IPS-NIHi7 (cell line): ENCODE measurements at regions not wholly inside any gene's neighbourhood (a gene's known extent, or its start where the extent isn't known, plus 50 kb on each side); places are given as distances from the start of the nearest gene placed in this dataset.
"Not testable (repeated sequence)": the region's sequence is repeated elsewhere in the genome, so short reads cannot be mapped to it uniquely, and the experiment has no call there.

Source experiments
- DNase-seq: peaks from one replicate; pipeline ENCODE4 v3.0.0; 2012; ENCODE audit warnings: mixed read lengths; ENCODE audit errors: extremely low spot score

- no peak for DNase-seq
Observed at GRCh38 chr4:42284030-42284429, 113.3 kb upstream of the SHISA3 start.

DNA sequence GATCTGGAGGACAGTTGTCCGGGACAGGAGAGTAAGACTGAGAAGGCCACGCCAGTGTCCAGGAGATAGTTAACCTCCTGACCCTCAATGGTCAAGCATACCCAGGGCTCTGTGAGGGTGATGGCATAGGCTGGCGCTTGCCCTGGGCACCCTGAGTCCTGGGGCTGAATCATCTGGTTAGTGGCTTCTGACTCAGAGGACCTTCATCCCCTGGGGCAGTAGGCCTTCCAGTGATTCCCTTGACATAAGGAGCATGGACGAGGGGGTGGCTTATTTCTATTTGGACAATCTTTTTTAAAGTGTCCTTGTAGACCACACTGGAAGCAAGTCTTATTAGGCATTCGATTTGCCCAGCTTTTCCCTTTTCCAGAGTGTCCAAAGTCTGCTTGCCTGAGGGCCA lies 108.4 kb upstream of the SHISA3 start:
- DNase-seq: not testable (repeated sequence)

- not testable (repeated sequence) for DNase-seq
Observed at GRCh38 chr4:42292192-42292591, 105.1 kb upstream of the SHISA3 start.

DNA sequence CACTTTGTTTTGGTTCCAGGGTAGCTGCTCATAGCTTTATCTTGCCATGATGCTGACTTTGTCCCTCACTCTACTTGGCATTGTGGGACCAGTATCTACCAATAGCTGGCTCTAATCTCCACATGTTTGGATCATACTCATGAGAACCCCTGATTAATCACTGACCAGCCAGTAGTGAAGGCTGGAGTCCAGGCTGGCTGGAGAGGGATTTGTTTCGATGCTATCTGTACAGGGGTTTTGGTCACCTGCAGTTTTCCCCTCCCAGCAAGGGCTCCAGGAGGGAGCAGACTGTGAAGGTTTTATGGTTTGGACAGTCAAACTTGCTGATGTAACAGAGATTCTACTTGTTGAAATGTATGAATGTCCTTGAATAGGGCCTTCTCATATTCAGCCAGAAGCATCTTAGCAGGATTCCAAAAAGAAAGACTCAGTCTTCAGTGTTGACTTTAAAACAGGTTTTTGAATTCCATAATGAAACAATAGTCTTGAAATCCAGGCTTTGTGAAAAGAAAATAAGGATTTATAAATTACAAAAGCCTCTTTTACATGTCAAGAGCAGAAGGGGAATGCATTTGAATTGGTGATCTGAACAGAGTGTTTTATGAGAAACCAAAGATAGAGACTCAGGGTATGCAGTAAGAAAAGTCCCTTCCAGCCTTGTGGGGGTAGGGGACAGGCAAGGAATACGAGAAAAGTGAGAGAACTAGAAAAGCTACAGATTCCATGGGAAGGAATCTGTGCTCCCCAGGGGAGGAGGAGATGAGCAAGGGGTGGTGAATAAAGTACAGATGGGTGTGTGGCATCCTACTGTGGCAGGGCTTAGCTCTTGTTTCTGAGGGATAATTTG lies 103.1 kb upstream of the SHISA3 start:
- no peak for DNase-seq

GRCh38 chr4:42296196-42296595 lies 101.1 kb upstream of the SHISA3 start:
- no peak for DNase-seq

DNA sequence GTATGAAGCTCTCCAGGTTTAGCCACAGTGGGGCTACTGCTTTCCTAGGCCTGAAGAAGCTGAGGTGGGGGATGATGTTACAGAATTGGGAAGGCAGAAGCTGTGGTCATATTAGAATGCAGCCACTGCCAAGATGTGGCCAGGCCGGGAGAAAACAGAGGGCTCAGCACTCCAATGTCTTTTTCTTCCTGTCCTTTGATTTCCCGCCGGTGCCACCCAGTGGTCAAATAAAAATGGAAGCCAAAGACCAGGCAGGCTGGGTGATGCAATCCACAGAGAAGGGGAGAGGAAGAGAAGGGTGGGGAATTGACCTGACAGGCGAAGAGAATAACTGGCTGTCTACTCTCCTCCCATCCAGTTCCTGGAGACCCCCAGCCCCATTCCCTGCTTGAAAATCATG lies 94.9 kb upstream of the SHISA3 start:
- peak; percentile 73 for DNase-seq

DNA sequence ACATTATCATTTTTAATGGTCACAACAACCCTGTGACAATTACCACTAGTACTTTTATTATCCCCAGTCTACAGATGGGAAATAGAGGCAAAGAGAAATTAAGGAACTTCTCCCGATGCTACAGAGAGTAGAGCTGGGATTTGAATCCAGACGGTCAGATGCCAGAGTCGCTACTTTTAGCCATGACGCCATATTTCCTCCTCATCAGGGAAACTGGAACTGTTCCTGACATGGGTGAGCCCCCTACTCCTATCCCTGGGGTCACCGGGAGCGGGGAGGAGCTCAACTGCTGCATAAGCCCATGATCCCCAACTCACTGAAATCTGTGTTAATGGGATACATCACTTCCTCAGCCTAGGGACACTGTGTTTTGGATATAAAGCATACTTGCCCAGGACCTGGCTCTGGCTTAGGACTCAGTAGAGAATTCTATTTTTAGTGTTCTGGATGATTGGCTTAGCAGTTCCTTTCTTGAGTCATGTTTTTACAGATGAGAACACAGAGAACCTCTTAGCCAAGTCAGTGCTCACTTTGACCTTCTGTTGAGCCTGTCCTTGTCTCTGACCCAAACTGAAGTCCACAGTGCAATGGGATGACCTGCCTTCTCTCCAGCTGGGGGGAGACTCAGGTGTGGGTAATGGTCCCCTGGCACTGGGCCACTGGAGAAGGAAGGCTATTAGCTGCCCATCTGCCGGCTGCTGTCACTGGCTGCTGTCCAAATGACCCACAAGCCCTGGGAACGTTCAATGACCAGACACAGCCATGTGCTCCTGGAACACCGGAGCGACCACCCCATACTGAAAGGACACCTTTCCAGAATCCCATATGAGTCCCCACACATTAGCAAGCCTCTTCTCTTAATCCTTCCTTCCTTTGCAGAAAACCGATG lies 90.8 kb upstream of the SHISA3 start:
- no peak for DNase-seq

GRCh38 chr4:42308247-42308646 lies 89.0 kb upstream of the SHISA3 start:
- DNase-seq: no peak

DNA sequence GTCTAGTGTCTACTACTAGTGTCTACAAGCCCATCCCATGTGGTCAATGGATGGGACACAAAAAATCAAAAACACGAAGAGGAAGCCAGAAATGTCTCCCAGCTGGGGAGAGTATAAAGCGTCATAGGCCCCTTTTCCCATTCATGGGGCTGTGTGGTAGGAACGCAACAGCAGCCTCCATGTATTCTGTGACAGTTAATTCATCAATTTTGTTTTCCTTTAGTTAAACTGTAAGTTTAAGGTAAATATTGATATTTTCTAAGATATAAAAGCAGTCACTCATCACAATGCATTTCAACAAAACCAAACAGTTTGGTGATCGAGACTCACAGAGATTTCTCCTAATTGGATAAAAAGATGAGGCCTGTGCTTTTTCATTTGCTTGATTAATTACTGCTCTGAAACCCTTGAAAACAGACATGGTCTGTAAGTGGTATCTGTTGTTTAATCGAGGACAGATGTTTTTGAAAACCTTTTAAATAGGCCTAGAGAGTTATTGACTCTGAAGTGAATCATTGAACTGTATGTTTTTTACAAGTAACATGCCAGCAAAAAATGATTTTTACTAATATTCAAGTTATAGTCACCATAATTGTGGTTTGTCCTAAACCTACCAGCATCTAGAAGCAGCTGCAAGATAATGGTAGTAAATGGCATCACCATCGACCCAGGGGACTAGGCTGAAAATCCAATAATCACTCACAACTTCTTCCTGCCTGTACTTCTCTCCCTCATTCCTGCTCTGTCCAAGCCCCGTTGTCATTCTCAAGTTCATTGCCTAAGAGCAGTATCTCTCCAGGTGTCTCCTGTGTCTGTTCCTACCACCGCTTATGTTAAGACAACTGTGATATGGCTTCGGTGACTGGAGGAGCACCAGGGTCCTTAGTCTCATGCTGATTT lies 87.7 kb upstream of the SHISA3 start:
- DNase-seq: no peak

GRCh38 chr4:42310358-42310757 lies 86.9 kb upstream of the SHISA3 start:
- no peak for DNase-seq

DNA sequence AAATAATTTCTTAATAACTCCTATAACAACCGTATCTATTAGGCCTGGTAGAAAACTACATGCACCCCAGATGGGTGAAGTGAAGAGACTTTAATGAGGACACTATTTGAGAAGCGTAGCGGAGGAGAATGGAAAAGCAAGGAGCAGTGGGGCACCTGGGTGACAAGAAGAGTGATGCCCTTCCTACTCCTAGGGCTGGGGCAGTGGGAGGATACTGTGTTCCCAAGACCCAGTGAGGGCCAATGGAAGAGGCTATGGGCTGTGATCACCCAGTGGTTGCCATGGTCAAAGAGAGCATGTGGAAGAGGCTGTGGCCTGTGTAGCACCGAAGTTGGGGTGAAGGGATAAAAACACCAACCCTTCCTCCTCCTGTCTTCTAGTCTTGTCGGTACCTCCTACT lies 86.5 kb upstream of the SHISA3 start:
- no peak for DNase-seq

- DNase-seq: no peak
Observed at GRCh38 chr4:42311591-42311990, 85.7 kb upstream of the SHISA3 start.

DNA sequence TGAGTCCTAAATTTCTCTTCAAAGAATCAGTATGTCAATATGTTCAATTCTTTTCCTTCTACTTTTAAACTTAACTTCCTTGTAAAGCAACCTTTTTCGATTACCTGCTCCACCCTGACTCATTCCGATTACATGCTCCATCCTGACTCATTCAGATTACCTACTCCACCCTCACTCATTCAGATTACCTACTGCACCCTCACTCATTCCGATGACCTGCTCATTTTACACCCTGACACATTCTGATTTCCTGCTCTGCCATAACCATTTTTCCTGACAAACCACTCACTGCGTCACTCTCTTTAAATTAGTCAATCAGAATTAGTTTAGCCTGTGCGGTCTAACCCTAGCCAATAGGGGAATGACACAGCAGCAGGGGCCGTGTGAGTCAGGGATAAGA lies 83.9 kb upstream of the SHISA3 start:
- DNase-seq: not testable (repeated sequence)

DNA sequence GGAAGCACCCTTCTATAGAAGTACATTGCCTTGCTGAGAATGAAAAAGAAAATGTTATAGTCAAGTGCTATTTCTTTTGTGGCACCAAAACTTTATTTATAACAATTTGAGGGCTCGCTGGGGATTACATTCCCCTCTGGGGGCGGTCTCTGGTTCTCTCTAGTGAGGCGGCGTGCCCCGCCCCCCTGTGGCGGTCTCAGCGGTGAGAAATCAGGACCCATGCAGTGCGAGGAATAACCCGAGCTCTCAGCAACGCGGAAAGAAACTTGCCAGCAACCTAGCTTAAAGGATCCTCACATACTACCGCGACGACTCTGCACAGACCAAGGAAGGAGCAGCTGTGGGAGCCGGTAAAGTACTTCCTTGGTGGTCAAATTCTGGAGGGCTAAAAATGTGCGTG lies 83.4 kb upstream of the SHISA3 start:
- no peak for DNase-seq

- no peak for DNase-seq
Observed at GRCh38 chr4:42315231-42315630, 82.1 kb upstream of the SHISA3 start.

GRCh38 chr4:42320822-42321388 lies 76.4 kb upstream of the SHISA3 start:
- DNase-seq: no peak

GRCh38 chr4:42326040-42326439 lies 71.2 kb upstream of the SHISA3 start:
- DNase-seq: no peak

DNA sequence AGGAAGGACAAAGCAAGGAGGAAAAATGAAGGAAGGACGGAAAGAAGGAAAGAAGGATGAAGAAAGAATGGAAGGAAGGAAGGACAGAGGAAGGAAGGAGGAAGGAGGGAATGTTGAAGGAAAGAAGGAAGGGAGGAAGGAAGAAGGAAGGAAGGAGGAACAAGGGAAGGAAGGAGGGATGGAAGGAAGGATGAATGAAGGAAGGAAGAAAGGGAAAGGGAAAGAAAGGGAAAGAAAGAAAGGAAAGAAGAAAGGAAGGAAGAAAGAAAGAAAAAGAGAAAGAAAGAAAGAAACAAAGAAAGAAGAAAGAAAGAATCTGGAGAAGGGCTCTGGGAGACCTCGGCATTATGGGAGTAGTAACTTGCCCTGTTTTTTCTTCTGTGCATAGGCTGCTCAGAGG lies 70.8 kb upstream of the SHISA3 start:
- no peak for DNase-seq

DNA sequence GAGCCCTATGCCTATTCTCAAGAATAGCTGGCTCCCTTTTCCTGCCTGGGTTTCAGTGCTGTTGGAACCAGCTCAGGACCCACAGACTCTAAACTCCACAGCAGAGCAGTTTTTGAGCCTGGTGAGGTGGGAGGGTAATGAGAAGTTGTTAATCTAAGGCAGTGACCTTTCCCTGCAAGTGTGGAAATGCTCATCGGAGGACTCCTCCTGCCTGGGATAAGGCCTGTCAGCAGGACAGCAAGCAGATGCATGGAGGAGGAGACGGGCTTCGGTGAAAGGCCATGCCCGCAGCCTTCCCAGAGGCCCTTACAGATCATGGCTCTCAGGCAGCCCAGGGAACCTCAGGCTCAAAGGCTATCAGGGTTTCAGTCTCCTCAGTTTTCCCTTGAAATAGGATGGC lies 70.0 kb upstream of the SHISA3 start:
- DNase-seq: peak; percentile 35

GRCh38 chr4:42328978-42329377 lies 68.3 kb upstream of the SHISA3 start:
- DNase-seq: no peak

GRCh38 chr4:42329421-42329820 lies 67.9 kb upstream of the SHISA3 start:
- DNase-seq: no peak
